Effector CD8-positive, alpha-beta T cell (primary cell): ENCODE measurements at regions not wholly inside any gene's neighbourhood (a gene's known extent, or its start where the extent isn't known, plus 50 kb on each side); places are given as distances from the start of the nearest gene placed in this dataset.
"Not testable (repeated sequence)": the region's sequence is repeated elsewhere in the genome, so short reads cannot be mapped to it uniquely, and the experiment has no call there.

Experiments used
- DNase-seq: peaks from one replicate; lab custom pipeline; 2025; lab: John Stamatoyannopoulos, UW

- no peak for DNase-seq
Observed at GRCh38 chr12:131274061-131274460, 320.4 kb downstream of the ADGRD1 start.

- no peak for DNase-seq
Observed at GRCh38 chr12:131274906-131275305, 321.2 kb downstream of the ADGRD1 start.

- DNase-seq: no peak
Observed at GRCh38 chr12:131275824-131276223, 322.1 kb downstream of the ADGRD1 start.

GRCh38 chr12:131276501-131277185 is 322.9 kb downstream of the ADGRD1 start:
- DNase-seq: no peak

GRCh38 chr12:131277186-131278091 is 323.7 kb downstream of the ADGRD1 start:
- DNase-seq: not testable (repeated sequence)

GRCh38 chr12:131278451-131279115 is 324.9 kb downstream of the ADGRD1 start:
- DNase-seq: not testable (repeated sequence)

- DNase-seq: no peak
Observed at GRCh38 chr12:131279281-131279921, 325.7 kb downstream of the ADGRD1 start.

DNA sequence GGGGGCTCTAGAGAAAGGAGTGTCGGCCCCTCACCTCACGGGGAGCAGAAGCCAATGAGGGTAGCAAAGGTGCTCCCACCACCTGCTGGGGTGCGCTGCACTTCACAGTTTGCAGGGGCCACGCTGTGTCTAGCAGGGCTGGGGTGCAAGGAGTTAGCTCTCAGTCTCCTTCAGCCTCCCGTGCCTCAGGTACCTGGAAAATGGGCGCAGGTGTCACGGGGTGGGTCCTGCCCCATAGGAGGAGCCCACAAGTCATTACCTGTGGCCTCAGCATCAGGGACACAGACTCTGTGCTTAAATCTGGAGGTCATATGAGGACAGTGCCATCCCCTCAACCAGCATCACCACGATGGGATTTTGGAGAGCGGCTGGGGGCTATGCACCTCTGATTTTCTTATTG is 326.7 kb downstream of the ADGRD1 start:
- no peak for DNase-seq

DNA sequence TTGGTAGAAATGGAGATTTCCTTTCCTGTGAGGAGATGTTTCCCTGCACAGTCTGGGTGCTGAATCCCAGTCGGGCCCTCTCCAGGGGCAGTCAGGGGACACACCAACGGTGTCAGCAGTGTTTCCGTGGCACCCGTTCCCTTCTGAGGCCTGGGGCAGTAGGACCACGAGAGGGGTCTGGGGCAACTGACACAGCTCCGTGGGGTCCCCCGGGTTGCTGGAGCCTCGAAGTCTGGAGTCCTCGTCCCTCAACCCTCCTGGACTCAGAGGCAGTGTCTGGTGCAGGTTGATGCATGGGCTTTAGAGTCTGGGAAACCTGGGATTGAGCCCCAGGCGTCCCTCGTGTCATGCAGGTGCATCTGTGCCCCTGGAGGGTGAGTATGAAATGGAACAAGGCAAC is 327.3 kb downstream of the ADGRD1 start:
- DNase-seq: no peak

- no peak for DNase-seq
Observed at GRCh38 chr12:131282292-131283080, 328.8 kb downstream of the ADGRD1 start.

DNA sequence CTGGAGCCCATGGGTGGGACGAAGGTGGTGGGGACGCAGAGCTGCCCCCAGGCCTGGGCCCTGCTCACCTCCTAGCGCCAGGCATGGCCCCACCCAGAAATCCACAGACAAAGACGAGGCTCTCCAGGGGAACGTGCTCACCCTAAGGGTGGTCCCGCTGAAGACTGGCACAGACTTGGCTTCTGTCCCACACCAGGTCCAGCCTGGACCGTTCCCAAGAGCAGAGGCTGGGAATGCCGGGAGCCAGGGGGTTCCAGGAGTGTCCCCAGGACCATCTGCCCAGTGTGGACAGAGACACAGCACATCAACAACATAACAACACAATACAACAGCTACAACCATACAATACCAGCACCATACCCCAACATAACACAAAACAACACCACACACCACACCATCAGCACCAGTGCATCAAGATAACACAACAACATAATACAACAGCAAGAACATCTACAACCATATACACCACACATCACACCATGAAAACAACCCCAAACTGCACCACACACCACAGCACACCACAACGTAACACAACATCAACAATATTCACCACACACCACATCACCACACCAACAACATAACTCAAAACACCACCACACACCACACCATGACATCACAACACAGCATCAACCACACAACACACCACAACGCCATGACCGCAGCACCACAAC is 329.6 kb downstream of the ADGRD1 start:
- DNase-seq: no peak

- not testable (repeated sequence) for DNase-seq
Observed at GRCh38 chr12:131283862-131284825, 330.4 kb downstream of the ADGRD1 start.

DNA sequence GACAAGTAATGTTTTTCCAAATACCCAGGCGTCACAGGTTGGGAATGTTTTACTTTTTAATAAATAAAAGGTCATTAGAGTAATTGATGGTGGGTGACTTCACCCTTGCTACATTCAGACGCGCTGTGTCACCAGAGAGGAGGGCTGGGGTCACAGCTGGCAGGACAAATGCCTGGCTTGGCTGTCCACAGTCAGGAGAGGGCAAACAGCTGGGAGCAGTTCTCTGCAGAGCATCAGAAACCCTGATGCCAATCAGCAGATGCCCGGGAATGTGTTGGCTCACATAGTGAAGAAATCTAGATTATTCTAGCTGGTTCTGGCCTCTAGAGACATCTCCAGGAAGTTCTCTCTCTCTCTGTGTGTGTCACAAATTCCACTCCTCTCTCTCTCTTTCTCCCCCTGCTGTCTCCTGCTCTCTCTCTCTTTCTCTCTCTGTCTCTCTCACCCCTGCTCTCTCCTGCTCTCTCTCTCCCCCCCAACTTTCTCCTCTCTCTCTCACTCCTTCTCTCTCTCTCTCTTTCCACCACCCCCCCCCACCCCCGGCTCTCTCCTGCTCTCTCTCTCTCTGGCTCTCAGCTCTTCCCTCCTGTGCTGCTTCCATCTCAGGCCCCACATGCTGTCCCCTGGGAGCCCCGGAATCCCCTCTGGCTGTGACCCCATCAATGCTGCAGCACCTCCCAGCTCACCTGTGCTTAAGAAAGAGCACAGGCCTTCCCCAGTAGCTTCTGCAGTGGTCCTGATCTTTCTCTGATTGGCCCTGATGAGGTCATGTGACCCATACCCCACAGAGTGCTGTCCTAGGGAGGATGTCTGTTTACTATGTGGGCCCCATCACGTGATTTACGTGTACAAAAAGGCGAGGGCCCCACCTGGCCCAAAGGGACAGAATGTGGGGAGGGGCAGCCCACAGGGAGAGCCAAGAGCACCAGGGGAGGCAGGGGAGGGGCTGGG is 331.5 kb downstream of the ADGRD1 start:
- not testable (repeated sequence) for DNase-seq

- not testable (repeated sequence) for DNase-seq
Observed at GRCh38 chr12:131285905-131286295, 332.2 kb downstream of the ADGRD1 start.

- not testable (repeated sequence) for DNase-seq
Observed at GRCh38 chr12:131286301-131286700, 332.6 kb downstream of the ADGRD1 start.

GRCh38 chr12:131287015-131287937 is 333.6 kb downstream of the ADGRD1 start:
- no peak for DNase-seq
